GM21381 (cell line): ENCODE measurements at regions not wholly inside any gene's neighbourhood (a gene's known extent, or its start where the extent isn't known, plus 50 kb on each side); places are given as distances from the start of the nearest gene placed in this dataset.

ENCODE experiments used
- ATAC-seq: cut with Tn5 transposase; IDR thresholded peaks from one replicate; pipeline ENCODE4 v1.9.1; 2021; ENCODE audit warnings: mild to moderate bottlenecking, moderate library complexity; ENCODE audit not compliant: unreplicated experiment

DNA sequence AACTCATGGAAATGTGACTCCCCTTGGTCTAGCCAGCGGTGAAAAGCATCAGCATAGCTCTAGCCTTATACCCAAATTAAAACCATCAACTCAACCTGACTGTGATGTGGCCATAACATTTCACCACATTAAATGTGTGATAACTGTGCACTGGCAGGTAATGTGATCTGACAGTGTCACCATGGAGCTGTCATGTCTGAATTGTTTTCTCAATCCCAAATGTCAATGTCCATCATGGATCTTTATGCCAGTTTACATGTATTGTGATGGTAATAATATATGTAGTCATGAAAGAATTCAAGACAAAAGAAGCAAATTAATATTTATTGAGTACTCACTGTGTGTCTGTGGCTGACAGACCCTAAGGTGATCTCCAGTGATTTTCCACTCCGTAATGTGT, 213.4 kb upstream of the EOMES start:
- ATAC-seq = no peak

DNA sequence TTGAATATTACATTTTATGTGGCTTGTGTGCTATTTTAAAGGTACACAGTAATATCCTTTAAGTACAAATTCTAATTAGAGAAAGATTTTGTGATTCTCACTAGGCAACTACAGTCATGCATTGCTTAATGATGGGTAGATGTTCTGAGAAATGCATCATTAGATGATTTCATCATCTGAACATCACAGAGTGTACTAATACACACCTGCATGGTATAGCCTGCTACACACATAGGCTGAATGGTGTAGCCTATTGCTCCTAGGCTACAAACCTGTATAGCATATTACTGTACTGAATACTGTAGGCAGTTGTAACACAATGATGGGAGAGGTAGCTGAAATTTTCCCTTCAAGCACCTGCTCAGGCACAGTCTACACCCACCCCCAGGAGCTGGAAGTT, 217.4 kb upstream of the EOMES start:
- no peak for ATAC-seq

DNA sequence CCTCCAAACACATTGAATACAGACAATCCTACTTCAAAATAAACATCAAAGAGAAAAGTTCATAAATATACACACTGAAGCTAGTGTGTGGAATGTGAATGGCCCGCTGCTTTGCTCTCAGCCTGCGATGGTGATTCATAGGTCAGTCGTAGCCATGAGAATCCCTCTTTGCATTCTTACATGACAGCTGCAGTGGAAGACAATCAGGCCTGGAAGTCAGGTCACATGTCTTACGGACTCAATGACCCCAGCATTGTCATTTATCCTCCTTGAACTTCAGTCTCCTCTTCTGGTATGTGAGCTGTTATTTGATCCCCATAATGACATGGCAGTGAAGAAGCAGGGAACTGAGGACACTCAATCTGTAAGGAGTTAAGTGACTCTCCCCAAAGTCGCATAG, 217.8 kb upstream of the EOMES start:
- no peak for ATAC-seq

DNA sequence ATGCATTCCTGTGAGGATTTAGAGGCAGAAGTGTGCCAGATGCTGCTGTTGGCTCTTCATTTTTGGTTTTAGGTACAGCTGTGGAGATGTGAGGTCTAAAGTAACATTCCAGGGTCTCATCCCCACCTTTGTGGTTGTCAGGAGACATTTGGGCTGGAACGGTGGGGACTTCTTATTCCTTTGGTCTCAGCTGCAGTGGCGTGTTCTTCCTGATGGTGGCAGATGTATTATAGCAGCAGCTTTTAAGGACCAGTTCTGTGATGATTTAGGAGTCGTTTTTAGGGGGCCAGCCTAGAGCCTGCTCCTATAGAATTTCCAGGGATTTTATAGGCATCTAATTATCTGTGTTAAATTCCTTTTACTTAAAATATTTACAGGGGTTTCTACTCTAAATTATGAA, 221.0 kb upstream of the EOMES start:
- ATAC-seq = peak; percentile 62

DNA sequence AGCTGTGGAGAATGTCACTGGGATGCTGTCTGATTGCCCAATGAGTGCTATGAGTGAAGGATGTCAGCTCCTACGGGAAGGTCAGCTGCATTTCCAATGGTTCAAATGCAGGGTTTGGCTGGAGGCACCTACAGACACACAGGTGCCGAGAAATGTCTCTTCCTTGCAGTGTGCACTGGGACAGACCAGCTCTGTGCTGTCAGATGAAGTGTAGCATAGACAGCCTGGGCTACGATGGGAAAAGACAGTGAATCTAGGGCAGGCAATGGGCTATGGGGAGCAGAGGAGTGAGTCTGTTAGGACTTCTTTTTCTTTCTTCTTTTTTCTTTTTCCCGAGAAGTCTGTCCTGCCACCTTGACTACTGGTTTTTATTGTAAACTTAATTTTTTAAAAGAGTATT, 223.1 kb upstream of the EOMES start:
- no peak for ATAC-seq

DNA sequence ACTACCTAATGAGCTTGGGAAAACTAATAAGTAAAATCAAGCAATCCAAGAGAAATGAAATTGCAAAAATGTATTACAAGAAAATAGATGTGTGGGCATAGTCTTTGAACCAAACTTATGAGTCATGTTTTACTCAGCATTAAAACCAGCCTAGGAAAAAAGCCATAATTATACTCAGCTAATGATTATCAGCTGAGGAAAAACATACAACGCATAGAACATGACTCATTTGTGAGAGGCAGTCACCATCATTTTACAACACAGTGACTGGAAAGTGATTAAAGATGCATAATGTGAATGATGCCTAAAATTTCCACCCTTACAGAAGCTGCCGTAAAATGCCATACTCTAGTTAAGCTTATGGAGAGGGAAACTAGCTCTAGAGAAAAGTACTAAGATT, 238.0 kb upstream of the EOMES start:
- no peak for ATAC-seq

DNA sequence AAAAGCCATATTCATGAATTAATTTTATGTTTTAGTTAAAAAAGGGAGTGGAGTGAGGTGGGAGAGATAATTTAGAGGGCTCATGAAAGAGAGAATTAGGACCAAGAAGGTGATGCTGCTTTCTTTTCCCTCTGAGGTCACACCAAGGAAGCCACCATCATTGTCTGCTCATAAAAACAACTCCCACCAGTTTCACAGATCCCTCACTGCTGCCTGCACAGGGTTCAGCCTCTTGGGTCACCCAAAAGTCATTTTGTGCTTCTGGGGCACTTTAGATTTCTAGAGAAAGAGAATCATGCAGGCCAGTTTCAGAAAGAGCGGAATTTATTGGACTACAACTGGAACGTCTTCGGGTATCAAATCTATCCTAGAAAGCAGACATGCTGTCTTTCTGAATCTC, 241.4 kb upstream of the EOMES start:
- no peak for ATAC-seq

DNA sequence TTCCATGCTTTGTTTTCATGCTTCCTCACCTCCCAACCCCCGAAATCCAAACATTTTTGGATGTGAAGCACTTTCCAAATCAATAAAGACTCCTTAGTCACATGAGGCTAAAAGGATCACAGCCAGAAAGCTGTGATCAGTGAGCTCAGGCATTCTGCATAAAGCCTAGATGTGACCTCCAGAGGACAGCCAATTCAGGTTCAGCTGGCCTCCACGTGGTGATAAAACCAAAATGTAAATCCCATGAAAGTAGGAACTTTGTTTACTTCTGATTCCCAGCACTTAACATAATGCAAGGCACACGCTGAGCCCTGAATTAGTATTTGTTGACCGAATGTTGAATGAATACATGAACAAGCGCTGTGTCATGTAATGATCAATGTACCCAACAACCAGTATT, 249.5 kb upstream of the EOMES start:
- no peak for ATAC-seq

DNA sequence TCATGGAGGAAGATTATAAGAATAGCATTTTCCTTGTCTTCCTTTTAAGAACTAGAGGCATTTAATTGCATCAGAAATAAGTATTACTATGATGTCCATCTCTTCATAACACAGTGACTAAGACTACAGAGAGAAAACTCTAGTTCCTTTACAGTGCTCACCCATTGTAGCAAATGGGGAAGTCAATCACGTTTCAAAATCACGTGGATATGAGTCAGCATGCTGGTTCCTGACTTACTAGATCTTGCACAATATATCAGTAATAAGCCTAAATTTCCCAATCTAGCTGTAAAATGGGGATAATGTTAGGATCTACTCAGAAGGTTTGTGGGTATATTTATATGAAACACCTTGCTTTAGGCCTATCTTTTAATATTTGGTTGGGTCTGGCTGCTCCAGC, 254.8 kb upstream of the EOMES start:
- no peak for ATAC-seq

DNA sequence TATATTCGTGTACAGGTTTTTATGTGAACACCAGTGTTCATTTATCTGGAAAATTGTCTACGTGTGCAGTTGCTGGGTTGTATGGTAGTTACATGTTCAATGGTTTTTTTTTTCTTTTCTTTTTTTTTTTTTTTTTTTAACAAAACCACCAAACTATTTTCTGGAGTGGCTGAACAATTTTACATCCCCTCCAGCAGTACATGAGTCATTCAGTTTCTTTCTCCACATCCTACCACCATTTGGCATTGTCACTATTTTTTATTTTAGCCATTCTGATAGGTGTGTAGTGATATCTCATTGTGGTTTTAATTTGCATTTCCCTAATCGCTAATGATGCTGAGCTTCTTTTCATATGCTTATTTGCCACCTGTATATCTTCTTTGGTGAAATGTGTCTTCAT, 256.3 kb upstream of the EOMES start:
- ATAC-seq = no peak

DNA sequence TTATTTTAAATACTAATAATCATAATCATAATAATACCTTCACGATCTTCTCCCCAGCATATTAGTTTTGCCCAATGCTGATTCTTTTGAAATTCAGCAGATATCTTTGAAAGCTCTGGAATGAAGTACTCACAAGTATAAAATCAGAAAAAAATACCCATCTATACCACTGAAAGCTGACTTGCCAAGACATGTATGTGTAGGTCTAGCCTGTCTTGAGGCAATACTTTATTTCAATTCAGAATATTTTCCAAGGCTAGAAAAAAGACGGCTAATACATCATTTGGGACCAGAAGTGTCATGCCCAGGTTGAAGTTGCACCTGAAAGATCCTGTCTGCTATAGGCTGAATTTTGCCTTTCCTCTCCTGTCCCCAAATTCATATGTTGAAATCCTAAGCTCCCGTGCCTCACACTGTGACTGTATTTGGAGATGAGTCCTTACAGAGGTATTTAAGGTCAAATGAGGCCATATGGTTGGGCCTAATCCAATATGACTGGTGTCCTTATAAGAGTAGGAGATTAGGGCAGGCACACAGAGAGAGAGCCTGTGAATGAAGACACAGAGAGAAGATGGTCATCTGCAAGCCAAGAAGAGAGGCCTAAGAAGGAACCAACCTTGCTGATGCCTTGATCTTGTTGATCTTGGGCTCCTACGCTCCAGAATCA, 255.9 kb upstream of the CMC1 start:
- ATAC-seq = no peak

DNA sequence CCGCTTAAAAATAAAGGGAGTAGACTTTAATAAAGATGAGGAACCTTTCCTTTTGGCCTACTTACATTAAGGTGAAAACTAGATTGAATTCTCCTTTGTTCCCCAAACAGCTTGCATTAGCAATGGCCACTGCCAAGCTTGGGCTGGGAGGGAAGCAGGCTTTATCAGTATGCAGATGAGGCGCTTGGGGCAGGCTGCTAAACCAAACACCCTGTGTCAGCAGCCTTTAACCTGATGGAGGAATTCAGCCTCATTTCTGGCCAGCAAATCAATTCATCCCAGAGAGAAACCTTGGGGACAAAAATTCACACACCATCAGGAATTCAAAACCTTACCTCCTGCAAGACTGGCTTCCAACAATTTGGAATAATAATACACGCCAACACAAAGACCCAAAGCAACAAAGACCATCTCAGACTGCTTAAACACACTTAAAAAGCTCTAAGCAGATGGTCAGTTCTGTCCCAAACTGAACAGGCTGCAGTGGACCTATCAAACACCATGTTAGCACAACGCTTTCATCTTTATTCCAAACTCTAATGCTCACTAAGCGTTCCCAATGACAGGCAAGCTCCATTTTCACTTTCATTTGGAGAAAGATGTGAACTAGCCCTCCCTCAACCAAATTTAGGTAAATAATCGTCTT, 255.1 kb upstream of the CMC1 start:
- no peak for ATAC-seq

DNA sequence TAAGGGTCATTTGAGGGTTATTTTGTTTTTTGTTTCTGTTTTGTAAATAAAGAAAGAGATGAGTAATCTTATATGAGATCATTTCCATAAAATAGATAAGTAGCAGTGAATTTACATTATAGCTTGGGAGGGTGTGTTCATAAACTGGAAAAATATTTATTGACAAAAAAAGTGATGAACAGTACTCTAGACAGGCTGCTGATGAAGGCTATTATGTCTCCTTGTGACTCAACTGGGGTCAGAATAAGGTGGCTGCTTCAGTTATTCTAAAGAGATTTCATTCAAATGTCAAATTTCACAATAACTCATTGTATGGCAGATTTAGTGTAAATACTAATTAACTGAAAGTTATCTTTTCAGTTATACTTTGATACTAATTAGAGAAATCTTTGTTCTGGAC, 251.1 kb upstream of the CMC1 start:
- ATAC-seq = no peak

DNA sequence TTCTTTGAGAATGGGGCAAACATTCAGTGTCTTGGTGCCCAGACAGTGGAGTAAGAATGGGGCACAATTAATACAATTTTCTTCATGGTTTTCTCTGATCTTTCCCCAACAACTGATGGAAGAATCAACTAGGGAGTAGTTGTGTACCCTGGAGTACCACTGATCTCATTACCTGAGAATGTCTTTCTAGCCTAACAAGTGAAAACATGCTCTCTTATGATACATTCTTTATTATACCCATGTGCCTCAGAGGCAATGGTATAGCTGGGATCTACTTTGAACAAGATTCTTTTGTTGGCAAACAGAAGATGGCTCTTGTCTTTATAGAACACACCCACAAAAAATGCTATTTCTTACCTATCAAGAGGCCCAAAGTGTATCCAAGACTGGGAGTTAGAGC, 250.6 kb upstream of the CMC1 start:
- ATAC-seq = no peak

DNA sequence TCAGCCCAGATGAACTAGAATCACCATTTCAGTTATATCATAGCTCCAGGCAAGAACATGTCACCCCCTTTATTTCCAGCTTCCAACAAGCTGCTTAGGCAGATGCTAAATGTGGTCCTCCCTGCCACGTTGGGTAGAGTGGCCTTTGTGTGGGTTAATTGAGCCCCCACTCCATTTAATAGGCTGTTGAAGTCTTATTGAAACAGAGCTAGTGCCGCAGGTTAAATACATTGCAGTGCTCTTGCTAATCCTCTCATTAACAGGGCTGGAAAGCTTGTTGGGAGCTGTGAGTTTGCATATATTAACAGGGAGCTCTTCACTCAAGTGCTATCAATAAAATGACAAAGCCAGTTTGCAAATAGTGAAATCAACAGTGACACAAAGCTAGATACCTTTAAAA, 248.4 kb upstream of the CMC1 start:
- ATAC-seq = no peak

DNA sequence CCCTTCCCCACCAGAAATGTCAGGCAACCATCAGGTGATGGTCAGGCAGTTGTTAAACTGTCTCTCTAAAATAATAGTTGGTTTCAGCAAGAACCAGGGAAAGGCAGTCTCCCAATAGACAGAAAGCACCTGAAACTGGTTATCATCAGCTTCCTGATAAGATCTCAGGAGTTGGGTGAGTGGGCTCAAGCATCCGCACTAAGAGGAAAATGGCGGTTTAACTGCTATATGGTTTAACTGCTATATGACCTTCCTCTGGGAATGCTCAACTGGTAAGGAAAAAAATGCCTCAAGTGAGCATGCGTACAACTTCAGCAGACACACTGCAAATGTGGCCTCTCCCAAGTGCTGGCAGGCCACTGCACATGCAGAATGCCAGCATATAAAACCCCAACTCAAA, 240.8 kb upstream of the CMC1 start:
- ATAC-seq = no peak

DNA sequence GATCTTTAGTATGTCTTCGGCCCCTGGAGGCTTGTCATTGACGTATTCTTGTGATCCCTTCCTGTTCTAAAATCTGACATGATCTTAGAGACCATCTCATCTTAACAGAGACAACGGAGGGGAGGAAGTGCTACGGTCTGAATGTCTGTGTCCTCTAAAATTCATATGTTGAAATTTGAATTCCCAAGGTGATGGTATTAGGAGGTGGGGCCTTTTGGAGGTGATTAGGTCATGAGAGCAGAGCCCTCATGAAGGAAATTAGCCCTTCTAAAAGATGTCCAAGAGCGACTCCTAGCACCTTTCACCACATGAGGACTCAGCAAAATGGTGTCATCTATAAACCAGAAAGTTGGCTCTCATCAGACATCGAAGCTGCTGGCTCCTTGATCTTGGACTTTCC, 233.2 kb upstream of the CMC1 start:
- ATAC-seq = no peak

DNA sequence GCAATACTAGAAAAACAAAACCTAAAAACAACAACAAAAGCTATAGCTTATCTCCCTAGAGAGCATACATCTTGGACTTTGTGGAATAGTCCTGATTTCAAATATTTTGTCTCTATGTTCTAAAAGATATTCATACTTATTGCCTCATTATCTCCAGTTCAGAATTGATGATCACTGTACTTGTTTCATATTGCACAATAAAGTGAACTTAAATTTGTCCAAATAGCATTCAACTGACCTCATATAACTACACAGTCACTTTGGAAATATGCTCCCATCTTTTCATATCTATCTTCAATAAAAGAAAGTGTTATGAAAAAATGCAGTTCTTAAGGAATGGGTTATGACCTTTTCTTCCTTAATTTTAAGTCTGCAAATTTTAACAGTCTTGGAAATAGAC, 228.6 kb upstream of the CMC1 start:
- ATAC-seq = no peak

DNA sequence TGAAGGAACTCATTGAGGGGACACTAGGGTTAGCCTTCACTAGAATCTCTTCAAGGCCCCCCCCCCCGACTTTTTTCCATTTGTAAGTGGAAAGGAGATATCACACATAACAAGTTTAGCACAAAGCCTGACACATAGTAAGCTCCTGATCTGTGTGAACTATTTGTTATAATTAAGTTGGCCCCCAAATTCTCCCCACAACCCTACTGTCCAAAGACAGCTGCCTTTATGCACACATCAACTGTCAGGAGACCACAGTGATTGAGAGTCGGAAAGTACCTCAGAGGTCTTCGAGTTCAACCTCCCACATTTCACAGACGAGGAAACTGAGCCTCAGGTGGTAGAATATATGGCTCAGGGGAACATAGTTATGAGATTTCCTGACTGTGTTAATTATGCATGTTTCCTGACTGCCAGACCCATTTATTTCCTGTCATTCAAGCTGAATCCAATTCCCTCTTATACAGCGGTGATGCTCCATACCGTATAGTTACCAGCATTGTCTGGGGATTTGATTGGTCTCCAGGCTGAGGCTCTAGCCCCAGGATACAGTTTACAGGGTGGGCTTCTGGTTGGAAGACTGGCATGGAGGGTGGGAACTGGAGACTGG, 227.4 kb upstream of the CMC1 start:
- no peak for ATAC-seq

DNA sequence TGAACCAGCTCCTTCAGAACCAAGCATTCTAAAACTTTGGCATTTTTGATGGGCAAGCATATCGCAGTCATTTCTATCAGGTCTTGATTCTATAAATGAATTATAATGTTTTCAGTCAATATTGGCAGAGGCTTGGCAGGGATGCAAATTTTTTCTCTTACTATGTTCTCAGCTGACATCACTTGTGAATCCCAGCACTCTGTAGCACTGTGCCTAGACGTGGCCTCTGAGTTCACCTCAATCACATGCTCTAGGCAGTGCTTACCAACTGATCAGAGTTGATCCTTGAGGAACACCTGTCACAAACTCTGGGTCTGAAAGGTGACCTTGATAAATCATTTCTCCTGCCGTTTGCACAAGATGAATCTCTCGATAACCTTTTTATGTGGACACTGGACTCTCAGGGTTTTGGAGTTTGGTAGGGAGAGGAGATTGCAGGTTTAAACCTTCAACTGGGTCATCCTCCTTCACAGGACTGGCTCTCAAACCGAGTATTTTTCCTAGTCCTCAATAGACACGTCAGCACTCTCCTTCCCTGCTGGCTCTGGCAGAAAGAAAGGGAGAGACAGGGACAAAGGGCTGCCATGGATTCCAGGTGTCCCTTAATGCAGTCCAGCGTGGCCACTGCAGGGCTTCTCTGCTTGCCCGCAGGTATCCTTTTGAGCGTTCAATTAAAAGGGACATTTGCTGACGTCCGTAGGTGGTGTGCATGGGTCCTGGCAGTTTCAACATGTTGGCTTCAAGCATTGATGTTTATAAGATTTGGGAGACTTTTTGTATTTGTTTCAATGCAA, 222.3 kb upstream of the CMC1 start:
- no peak for ATAC-seq

DNA sequence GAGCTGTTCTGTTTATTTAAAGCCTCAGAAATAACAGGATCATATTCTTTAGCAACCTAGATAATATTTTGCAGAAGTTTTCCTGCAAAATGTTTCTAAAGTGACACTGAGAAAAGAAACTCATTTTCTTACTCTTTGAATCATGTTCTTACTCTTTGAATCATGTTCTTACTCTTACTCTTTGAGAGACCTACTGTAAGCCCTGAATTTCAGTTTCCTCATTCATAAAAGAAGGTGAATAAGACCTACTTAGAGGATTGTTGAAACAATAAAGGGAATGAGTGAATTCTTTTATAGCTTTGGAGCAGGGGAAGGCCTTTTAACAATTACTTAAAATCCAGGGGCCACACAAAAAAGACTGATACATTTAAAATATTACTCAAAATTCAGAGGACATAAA, 221.7 kb upstream of the CMC1 start:
- ATAC-seq = no peak

DNA sequence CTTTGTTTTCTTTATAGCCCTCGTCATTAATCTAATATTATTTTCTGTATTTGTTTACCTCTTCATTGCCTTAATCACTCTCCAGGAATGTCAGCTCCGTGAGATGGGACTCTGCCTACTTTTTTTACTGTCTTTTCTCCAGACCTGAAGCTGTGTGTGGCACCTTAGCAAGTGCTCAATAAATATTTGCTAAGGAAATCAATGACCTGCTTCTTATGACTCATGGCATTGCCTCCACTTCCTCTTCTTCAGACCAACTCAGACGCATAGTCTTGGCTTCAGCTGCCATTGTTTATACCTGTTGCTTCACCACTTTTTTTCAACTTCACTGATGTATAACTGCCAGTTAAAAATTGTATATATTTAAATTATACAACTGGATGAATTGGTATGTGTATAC, 218.5 kb upstream of the CMC1 start:
- ATAC-seq = no peak
